Fibroblast of pulmonary artery (primary cell): ENCODE measurements at regions not wholly inside any gene's neighbourhood (a gene's known extent, or its start where the extent isn't known, plus 50 kb on each side); places are given as distances from the start of the nearest gene placed in this dataset.

Experiments
- DNase-seq: peaks from one replicate; pipeline ENCODE4 v3.0.0-alpha.2; 2010; ENCODE audit warnings: low read depth
- H3K4me3 ChIP-seq: replicated peaks from 2 replicates; pipeline ENCODE4 v1.5.1; 2011; ENCODE audit warnings: low read depth, mild to moderate bottlenecking, control low read depth, low read length, moderate library complexity
- TF ChIP-seq, protein P1 (sequence below): IDR thresholded peaks from 2 replicates; pipeline ENCODE4 v1.5.1; 2011; ENCODE audit warnings: mild to moderate bottlenecking, control low read depth, low read length, inconsistent platforms; ENCODE audit errors: missing control alignments

GRCh38 chr10:131480066-131480465, 168.5 kb upstream of the TCERG1L start:
- H3K4me3 ChIP-seq: no peak overlapping the region
- TF ChIP-seq, protein P1, sequence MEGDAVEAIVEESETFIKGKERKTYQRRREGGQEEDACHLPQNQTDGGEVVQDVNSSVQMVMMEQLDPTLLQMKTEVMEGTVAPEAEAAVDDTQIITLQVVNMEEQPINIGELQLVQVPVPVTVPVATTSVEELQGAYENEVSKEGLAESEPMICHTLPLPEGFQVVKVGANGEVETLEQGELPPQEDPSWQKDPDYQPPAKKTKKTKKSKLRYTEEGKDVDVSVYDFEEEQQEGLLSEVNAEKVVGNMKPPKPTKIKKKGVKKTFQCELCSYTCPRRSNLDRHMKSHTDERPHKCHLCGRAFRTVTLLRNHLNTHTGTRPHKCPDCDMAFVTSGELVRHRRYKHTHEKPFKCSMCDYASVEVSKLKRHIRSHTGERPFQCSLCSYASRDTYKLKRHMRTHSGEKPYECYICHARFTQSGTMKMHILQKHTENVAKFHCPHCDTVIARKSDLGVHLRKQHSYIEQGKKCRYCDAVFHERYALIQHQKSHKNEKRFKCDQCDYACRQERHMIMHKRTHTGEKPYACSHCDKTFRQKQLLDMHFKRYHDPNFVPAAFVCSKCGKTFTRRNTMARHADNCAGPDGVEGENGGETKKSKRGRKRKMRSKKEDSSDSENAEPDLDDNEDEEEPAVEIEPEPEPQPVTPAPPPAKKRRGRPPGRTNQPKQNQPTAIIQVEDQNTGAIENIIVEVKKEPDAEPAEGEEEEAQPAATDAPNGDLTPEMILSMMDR: no peak
- DNase-seq: no peak

DNA sequence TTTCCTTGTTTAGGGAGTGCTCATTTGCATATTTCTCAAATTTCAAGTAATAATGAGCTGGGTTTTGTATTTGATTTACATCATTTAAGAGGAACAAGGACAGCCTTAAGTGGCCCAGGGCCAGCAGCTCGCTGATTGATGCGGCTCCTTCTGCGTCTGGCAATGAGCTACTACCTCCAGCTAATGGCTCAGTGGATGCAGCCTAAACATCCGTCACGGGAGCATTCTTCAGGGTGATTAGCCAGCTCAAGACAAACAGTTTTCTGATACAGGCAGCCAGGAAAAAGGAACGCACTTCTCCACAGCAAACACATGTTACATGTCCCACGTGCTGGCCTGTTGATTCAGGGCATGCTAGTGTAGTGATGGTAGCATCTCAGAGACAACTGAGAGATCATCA, 169.3 kb upstream of the TCERG1L start:
- TF ChIP-seq, protein P1: no peak
- DNase-seq: no peak
- H3K4me3 ChIP-seq: no peak overlapping the region

- no peak for DNase-seq
- TF ChIP-seq, protein P1: no peak
- no peak overlapping the region for H3K4me3 ChIP-seq
Measured at GRCh38 chr10:131485732-131486131, 174.2 kb upstream of the TCERG1L start.

DNA sequence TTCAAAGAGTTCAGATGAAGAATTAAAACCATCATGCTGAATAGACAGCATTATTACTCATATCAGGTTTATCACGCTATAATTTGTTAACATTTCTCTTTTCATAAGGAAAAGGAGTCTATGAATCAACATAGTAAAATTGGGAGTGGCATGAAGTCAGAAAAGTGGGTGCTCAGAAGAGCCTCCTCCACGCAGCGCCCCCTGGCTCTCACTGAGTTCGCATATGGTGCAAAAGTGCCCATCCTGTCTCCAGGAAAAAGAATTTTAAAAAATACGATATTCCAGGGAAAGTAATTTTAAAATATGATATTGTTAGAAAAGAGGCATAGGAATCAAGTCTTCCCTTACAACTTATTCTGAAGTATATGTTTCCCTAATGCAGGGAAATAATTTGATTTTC, 176.3 kb upstream of the TCERG1L start:
- no peak overlapping the region for H3K4me3 ChIP-seq
- no peak for DNase-seq
- TF ChIP-seq, protein P1: no peak

DNA sequence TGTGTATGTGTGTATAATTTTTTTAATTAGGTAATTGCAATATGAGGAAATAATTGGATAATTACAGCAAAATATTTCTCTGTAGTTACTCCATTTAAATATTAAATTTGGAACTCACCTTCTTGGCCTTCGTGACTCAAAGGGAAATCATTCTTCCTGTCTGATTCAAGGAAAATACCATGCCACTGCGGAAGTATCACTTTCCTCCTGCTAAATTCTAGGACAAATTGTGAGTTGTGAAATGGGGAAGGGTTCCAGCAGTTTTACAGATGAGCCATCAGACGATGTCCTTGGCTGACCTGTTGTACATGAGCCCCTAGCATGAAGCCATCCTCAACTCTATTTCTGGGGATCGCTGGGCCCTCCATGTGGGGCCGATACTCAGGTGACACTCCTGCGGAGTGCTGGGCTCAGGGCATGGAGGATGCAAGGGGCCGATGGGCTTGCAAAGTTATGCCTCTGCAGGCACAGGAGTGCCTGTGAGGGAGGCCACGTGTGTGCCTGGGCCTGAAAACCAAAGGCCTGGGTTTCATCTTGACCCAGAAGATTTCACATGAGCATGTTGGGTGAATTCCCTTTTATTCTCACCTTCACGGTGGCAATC, 179.6 kb upstream of the TCERG1L start:
- TF ChIP-seq, protein P1: no peak
- no peak for DNase-seq
- no peak overlapping the region for H3K4me3 ChIP-seq

DNA sequence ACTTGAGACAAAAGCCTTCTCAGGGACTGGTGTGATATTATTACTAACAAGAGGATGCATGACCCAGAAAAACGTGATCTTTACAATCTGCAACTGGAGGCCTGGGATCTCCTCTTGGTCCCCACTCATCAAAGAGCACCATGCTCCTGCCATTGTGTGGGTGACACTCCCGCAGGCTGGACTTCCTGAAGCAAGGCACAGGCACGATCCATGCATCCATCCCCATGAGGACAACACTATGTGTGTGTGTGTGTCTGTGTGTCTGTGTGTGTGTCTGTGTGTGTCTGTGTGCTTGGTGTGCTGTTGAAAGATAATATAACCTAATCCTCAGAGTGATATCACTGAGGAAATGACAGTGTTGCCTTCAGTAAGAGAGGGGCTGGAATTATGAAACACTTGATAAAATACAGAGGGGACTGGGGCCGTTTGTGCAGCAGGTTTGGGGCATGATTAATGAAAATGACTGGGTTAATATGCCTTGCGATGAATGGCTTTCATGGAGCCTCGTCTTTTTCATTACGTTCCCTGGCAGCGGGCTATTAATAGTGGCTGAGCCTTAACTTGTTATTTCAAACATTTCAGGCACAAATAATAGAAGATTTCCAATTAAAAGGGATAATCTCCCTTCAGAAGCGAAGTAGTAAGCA, 180.8 kb upstream of the TCERG1L start:
- TF ChIP-seq, protein P1: no peak
- H3K4me3 ChIP-seq: no peak overlapping the region
- no peak for DNase-seq

DNA sequence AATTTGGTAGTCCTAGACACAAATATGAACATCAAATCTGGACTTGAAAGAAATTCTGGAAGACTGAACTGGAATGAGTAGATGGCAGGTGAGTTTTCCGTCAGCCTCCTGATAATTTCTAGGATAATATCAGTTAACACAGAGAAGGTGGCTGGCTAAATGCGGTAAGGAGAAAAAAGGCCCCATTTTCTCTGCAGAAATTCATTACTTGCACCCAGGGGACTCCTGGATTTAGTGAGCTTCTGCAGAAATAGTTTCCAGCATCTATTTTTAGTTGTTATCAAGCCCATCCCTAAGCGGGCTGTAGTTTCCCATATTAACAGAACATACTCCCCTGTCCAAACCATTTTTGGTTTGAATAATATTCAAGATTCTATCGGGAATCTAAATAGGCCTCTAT, 181.9 kb upstream of the TCERG1L start:
- DNase-seq: no peak
- no peak overlapping the region for H3K4me3 ChIP-seq
- TF ChIP-seq, protein P1: no peak
